Cardiac muscle cell (in vitro differentiated cells and primary cell): ENCODE measurements at regions not wholly inside any gene's neighbourhood (a gene's known extent, or its start where the extent isn't known, plus 50 kb on each side); places are given as distances from the start of the nearest gene placed in this dataset.

ENCODE experiments used
- DNase-seq, 2 donors: peaks; one replicate each; pipeline versions ENCODE4 v3.0.0 to v3.0.0-alpha.2; 2010 to 2017; ENCODE audit warnings: low read depth in 1 of 2, low spot score in 1 of 2
- H3K27ac ChIP-seq: fragments of 200-600 bp; sonication (generic); 2 replicates; pipeline ENCODE4 v1.5.1; 2016
- H3K27me3 ChIP-seq: fragments of 200-600 bp; sonication (generic); 2 replicates; pipeline ENCODE4 v1.6.0; 2016; ENCODE audit warnings: control low read depth
- H3K36me3 ChIP-seq: fragments of 200-600 bp; sonication (generic); 2 replicates; pipeline ENCODE4 v1.5.1; 2016; ENCODE audit warnings: control low read depth
- H3K4me1 ChIP-seq: fragments of 200-600 bp; sonication (generic); 2 replicates; pipeline ENCODE4 v1.8.1; 2017; ENCODE audit warnings: low read depth, mild to moderate bottlenecking, mixed run types
- H3K4me3 ChIP-seq: fragments of 200-600 bp; sonication (generic); 2 replicates; pipeline ENCODE4 v1.5.1; 2016; ENCODE audit warnings: mild to moderate bottlenecking
- H3K9me3 ChIP-seq: fragments of 200-600 bp; sonication (generic); 2 replicates; pipeline ENCODE4 v1.5.1; 2017; ENCODE audit warnings: low read depth, mild to moderate bottlenecking, control low read depth
- CTCF ChIP-seq: IDR thresholded peaks from 2 replicates; pipeline ENCODE4 v1.5.1; 2012; ENCODE audit warnings: low read depth, mild to moderate bottlenecking, low read length

DNA sequence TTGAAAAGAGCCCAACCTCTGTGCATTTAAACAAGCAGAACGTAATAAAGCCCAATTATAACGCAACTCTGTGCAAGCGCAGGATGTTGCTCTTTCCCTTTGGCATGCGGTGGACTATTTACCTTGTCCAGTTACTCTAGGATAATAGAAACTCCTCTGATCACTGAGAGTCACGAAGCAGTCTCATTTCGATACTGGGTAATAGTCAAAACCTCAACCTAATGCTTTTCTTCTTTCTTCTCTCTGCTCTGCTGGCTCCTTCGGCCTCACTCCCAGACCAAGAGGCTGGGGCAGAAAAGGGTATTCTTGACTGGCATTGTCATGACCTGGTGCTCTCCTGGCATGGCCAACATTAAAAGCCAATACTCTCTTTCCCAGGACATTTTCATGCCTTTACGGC is 89.7 kb upstream of the GCFC2 start:
- no peaks in the 10 kb centered on the region for H3K36me3 ChIP-seq
- no peaks in the 10 kb centered on the region for H3K4me1 ChIP-seq
- H3K4me3 ChIP-seq = no peak overlapping the region
- no peak for TF ChIP-seq CTCF
- H3K9me3 ChIP-seq = no peaks in the 10 kb centered on the region
- H3K27me3 ChIP-seq = no peaks in the 10 kb centered on the region
- DNase-seq = no peak
- H3K27ac ChIP-seq = no peak overlapping the region

DNA sequence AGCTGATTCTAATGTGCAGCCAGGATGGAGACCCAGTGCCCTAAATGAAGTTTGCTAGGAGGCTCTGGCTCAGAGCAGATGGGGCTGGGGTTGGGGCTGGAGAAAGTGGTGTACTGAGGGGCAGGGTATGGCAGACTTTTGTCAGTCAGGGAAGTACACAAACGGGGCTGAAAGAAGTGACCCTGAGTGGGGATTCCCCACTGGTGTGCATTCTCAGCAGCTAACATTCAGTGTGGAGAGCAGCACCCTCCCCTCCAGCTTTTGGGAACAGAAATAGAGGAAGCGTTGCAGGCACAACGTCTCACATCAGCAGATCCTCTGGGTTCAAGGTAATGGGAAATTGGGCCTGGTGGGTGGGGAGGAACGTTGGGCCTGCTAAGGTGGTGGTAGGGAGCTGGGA is 89.1 kb upstream of the GCFC2 start:
- Histone ChIP-seq H3K36me3 (no peaks in the 10 kb centered on the region), H3K4me1 (no peaks in the 10 kb centered on the region), H3K27ac (no peak overlapping the region), H3K4me3 (no peak overlapping the region), H3K9me3 (no peaks in the 10 kb centered on the region), H3K27me3 (no peaks in the 10 kb centered on the region)
- DNase-seq = no peak
- TF ChIP-seq CTCF = no peak

DNA sequence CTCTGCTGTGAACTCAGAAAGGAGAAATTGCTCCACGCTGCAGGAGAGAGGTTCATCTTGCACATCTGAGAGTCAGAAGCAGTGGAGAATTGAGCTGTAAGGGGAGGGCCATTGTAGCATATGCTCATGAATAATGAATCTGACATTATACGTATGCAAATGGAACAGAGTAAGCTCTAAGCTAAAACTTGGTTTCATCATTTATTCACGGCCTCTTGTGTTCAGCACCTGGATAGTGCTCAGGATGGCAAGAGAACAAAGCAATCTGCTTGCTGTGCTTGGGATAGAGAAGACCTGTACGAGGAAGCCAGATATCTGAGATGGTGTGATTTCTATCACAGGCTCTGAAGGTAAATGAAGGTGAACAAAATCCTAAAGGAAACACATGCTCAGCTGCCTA is 87.9 kb upstream of the GCFC2 start:
- Histone ChIP-seq H3K27me3 (no peaks in the 10 kb centered on the region), H3K4me1 (no peaks in the 10 kb centered on the region), H3K27ac (no peak overlapping the region), H3K36me3 (no peaks in the 10 kb centered on the region), H3K4me3 (no peak overlapping the region), H3K9me3 (no peaks in the 10 kb centered on the region)
- no peak for DNase-seq
- TF ChIP-seq CTCF = no peak

- Histone ChIP-seq H3K27ac (no peak overlapping the region), H3K9me3 (no peaks in the 10 kb centered on the region), H3K36me3 (no peaks in the 10 kb centered on the region), H3K4me1 (peaks cover under 1% of the 10 kb centered on the region), H3K27me3 (no peaks in the 10 kb centered on the region), H3K4me3 (no peak overlapping the region)
- DNase-seq = no peak
- no peak for TF ChIP-seq CTCF
Observed at GRCh38 chr2:75792996-75793395, 82.3 kb upstream of the GCFC2 start.

DNA sequence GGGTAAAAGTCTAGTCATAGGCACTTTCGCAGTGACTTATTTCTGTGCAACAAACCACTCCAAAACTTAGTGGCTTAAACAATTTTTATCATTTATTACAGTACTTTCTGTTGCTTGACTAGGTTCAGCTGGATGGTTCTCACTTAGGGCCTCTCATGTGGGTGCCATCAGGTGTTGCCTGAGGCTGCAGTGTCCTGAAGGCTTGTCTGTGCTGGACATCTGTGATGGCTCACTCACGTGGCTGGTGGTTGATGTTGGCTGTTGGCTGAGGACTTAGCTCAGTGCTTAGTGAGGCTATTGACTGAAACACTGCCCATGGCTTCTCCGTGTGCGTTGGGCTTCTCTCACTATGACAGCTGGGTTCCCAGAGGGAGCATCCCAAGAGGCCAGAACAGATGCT is 81.4 kb upstream of the GCFC2 start:
- DNase-seq = no peak
- no peak overlapping the region for H3K27ac ChIP-seq
- TF ChIP-seq CTCF = no peak
- no peak overlapping the region for H3K4me3 ChIP-seq
- peaks cover 5% of the 10 kb centered on the region for H3K4me1 ChIP-seq
- no peaks in the 10 kb centered on the region for H3K27me3 ChIP-seq
- no peaks in the 10 kb centered on the region for H3K9me3 ChIP-seq
- no peaks in the 10 kb centered on the region for H3K36me3 ChIP-seq
